ENCODE measurements at regions not wholly inside any gene's neighbourhood (a gene's known extent, or its start where the extent isn't known, plus 50 kb on each side); places are given as distances from the start of the nearest gene placed in this dataset.
"Not testable (repeated sequence)": the region's sequence is repeated elsewhere in the genome, so short reads cannot be mapped to it uniquely, and the experiment has no call there.

DNA sequence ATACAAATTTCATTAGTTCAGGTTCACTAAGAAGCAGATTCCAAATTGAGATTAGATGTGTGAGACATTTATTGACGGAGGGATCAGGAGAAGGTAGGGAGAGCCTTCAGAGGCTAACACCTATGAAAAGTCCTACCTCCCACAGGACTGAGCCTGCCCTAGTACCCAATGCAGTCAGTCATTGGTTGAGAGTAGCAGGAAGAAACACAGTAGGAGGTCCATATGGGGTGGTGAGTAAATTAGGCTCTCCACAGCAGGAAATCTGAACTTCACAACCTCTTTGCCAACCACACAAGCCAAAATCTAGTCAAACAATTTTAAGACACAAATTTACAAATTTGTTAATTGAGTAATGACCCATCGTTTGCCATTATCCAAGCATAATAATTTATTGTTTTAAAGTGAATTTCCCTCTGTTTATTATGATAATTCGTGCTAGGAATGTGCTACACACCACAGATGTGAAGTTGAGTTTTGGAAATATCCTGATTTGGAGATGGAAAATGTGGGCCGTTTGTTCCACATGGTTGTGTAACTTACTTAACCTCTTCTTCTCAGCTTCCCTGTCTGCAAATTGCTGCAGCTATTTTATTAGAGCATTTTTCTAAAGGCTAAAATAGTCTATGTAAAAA is 542.1 kb downstream of the ETS1 start:
- no peak for DNase-seq (ENCODE audit: low spot score)
- intact Hi-C loops (cut with DNase I): no loop called here

DNA sequence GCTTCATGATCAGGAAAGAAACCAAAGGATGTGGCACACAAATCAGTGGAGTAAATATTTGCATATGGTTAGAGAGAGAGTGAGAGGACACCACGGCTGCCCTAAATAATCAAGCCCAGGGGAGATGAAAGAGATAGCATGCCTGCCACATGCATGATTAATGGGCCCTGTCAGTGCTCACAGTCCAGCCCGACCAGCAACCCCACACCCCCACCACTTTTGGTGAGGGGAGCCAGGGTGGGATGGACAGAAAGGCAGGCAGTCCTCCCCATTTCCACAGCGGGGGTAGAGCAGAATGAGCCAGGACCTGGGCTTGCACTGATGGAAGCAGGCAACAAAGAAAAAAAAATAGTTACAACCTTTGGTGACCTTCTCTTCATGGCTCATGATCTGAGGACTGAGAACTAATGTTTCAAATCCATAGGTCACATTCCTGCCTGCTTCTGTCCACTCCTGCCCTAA is 545.0 kb downstream of the ETS1 start:
- intact Hi-C loops (cut with DNase I): no loop called here
- DNase-seq (ENCODE audit: low spot score): no peak

DNA sequence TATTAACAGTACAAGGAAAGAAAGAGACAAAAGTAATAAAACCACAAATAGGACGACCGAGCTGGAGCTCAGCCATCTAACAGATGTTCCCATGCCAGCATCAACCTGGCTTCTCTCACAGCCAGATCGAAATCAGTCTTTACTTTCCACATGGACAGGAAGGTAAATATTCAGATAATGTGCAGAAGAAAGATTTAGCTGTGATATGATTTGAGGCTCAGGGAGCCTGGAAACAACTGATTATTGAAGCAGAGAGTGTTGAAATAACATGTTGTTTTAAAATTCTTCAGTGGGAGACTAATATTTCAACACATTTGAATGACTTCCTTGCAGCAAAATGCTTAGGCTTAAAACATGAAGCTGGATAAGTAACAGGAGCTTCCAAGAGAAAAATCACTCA is 546.8 kb downstream of the ETS1 start:
- intact Hi-C loops (cut with DNase I): no loop called here

DNA sequence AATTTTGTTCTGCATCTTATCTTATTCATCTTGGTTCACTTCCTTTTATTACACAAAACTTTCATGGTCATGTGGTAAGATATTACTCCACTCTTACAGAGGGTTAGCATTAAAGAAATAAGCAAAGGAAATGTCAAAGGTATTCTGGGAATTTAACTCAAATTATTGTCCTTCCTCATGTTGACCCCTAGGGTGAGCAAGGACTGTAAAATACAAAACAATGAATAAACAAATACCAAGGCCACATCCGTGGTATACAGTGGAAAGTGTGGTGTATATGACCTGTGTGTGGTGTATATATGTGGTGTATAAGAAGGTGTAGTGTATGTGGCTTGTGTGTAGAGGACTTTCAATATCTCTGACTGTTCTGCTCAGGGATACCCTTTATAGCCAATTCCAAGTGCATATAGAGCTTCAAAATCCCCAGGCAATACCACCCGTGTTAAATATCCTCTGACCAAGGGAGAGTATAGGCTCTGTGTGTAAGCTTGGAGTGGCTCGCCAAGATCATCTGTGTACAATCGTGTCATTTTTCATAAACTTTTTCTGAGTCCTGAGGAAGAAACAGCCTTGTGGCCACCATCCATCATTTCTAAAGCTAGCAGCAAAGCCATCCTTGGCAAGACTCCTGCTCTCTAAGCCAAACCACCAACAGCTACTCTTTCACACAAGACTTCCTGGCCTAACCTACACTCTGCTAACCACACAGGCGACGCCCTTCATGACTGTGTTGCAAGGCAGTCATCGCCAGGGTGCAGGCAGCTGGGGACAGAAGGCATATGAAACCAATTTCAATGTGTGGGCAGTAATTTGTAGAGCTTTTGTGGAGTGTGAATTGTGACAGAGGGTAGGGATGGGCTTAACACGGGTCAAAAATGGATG is 548.0 kb downstream of the ETS1 start:
- intact Hi-C loops (cut with DNase I): no loop called here
- DNase-seq (ENCODE audit: low spot score): peak; percentile 84

More for the DNA sequence above, 546.8 kb downstream of the ETS1 start:
- no peak for DNase-seq (ENCODE audit: low spot score)

DNA sequence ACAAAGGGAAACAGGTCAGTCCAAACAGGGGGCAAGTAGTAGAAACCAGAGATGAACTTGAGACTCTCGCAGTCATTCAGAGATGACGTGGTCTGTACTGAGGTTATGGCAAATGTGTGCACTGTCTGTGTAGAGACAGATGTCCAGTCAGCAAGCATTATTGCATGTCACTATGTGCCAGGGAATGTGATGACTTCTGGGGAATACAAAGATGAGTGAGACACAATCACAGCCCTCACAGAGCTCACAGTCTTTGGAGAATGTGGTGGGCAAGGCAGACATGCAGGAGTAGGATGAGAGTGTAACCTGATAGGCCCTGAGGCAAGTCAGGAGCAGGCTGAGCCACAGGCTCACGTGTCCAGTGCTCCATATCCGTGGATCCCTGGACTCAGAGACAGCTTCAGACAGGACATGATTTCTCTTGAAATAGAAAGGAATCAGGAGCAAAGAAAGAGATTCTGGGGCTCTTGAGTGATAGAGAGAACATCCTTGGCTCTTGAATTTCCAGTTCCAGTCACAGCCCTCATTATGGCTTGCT is 550.7 kb downstream of the ETS1 start:
- DNase-seq (ENCODE audit: low spot score): no peak
- intact Hi-C loops (cut with DNase I): no loop called here

DNA sequence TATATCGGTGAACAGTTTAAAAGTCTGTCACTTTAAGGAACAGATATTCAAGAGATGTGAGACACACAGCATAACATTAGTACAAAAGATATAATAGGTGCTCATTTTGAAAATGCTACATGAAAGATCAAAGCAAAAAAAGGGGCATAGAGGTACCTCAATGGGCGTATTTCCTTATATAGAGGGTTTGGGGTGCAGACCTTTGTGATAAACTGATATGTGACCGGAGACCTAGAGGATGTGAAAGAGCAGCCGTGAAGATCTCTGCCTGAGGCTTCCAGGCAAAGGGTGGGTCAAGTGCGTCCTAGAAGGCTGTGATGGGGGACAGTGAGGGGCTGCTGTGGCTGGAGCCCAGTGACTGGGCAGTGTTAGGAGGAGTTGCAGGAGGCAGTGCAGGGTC is 551.4 kb downstream of the ETS1 start:
- intact Hi-C loops (cut with DNase I): no loop called here
- DNase-seq (ENCODE audit: low spot score): no peak

DNA sequence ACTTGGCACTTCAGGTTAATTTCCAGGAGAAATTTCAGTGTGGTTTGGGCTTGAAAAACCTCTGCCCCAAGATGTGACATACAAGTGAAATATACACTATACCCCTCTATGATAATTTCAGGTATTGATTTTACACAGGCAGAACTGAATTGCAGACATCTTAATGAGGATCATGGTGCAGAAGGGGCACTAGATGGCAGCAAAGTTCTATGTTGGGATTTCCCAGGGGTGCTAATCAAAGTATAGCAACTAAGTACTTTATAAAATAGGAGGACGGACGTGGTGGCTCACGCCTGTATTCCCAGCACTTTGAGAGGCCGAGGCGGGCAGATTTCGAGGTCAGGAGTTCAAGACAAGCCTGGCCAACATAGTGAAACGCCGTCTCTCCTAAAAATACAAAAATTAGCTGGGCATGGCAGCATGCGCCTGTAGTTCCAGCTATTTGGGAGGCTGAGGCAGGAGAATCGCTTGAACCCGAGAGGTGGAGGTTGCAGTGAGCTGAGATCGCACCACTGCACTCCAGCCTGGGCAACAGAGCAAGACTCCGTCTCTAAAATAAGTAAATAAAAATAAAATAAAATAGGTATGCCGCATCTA is 555.7 kb downstream of the ETS1 start:
- DNase-seq (ENCODE audit: low spot score); intact Hi-C loops (cut with DNase I): not testable (repeated sequence)

DNA sequence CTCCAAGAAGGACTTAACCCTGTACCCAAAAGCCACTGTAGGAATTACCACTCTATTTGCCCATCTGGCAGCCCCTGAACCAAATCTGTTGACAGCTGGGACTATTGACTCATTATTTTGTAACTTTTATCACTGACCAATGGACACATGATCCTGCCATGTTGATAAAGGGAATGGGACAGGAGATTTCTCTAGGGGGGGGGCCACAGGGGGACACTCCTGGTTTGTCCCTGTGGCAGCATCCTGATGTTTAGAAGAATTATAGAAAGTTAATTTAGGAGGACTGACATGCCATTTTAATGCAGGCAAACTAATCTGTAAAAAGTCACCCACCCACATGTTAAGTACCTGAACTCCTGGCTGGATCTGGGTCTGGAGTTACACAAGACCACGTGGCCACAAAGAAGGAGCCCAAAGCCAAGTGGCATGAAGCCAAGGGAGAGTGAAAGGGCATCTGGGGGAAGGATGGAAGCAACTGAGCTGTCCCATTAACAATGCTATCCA is 558.1 kb downstream of the ETS1 start:
- no peak for DNase-seq (ENCODE audit: low spot score)
- intact Hi-C loops (cut with DNase I): no loop called here

DNA sequence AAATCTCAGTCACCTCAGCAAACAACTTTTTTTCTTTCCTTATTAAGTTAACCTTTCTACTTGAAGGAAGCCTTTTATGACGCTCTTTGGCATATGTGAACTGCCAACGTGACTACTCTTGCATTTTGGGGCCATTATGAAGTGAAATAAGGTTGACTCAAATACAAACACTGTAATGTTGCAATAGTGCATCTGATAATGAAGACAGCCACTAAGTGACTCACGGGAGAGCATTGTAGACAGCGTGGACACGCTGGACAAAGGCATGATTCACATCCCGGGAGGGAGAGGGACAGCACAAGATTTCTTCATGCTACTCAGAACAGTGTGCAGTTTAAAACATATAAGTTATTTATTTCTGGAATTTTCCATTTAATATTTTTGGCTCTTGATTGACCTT is 560.8 kb downstream of the ETS1 start:
- no peak for DNase-seq (ENCODE audit: low spot score)
- intact Hi-C loops (cut with DNase I): no loop called here

DNA sequence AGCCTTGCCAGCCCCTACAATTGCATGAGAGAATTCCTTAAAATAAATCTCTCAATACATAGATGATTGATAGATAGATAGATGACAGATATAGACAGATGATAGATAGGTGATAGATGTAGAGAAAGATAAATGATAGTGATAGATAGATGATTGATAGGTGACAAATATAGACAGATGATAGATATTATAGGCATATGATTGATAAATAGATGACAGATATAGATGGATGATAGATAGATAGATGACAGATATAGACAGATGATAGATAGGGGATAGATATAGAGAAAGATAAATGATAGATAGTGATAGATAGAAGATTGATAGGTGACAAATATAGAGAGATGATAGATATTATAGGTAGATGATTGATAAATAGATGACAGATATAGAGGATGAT is 564.6 kb downstream of the ETS1 start:
- intact Hi-C loops (cut with DNase I): no loop called here
- DNase-seq (ENCODE audit: low spot score): no peak

DNA sequence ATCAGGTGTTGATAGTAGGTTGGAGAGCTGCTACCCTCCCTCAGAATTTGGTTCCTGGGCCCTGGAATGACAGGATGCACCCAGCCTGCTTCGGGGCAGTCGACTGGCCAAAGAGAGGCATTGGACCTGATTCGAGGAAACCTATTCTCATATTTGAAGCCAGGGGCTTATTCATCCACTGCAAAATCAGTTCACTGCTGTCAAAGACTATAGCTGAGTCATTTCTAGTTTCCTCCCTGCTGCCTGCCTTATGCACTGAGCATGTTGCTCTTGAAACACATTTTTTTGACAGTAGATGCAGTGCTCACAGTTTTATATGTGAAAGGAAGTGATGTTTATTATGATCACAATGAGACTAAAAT is 565.4 kb downstream of the ETS1 start:
- no peak for DNase-seq (ENCODE audit: low spot score)
- intact Hi-C loops (cut with DNase I): no loop called here

DNA sequence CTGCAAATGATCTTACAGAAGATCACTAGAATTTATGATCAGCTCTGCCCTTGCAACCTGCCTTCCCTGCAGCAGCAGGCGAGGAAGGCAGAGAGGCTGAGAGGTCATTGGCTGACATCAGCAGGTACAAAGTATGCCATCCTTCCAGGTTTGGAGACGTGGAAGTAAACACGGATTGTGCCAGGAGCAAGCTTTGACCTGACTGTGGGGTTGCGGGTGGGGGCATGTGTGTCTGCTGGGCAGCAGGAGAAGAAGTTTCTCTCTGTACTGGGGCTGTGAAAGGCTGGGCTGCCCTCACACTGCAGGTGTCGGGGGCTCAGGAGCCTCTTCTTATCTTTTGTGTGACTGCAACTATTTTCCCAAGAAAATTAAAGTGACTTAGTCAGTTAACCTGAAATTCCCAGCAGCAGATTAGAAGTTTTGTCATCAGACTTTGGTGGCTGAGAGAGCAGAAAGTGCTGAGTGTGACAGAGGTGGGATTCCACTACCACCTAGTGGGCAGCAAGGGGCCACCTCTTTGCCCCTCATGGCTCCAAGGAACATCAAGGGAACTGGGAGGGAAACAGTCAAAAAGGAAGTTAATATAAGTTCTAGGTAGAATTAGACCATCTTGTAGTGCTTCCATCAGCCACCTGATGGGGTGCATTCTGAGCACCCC is 565.9 kb downstream of the ETS1 start:
- no peak for DNase-seq (ENCODE audit: low spot score)
- intact Hi-C loops (cut with DNase I): no loop called here

DNA sequence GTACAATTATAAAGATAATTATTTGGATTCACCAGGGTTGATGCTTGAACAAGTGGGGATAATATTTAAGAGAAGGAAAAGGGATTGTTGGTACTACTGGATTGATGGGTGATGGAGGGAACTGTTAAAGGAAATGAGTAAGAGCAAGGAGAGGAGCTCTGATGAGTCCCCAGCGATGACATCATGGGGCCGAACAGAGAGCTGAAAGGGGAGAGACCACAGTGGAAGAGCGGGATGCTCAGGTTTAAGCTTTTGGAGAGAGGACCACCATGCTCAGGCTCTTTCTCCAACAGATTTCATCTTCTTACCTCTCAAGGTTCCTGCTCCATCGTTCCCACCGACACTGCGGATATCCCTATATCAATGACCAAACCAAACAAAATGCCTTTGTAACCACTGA is 568.7 kb downstream of the ETS1 start:
- intact Hi-C loops (cut with DNase I): no loop called here
- no peak for DNase-seq (ENCODE audit: low spot score)

DNA sequence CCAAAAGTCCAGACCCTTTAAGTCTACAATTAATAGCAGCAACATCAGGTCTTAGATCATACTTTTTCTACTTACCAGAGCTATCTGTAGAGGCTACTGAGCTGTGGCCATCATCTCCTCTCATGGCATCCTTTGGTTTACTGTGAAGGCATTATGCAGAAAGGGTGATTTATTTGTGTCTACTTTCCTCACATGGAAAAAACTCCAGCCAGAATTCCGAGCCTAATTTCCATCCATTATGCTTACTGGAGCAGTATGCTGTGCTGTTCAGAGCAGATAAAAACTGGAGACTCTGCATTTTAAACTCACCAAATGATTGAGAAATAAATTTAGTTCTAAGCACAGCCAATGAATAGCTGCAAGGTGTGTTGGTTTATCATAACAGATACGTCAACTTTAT is 581.8 kb downstream of the ETS1 start:
- no peak for DNase-seq (ENCODE audit: low spot score)
- intact Hi-C loops (cut with DNase I): no loop called here

DNA sequence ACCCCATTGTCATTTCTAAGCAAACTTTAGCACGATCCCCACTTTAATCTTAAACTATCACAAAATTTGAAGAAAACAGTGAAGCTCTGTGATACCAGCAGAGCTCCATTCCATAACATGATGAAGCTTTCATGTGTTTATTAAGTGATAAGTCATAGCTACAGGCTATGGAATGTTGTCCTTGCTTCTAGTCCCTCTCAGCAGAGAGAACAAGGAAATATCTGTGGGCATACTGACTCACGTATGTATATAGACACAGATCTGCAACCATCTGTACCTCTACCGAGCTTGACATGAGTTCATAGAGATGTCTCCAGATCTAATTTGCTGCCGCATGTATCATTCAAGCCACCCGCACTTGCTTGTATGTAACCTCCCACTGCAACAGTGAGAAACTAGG is 588.9 kb downstream of the ETS1 start:
- DNase-seq (ENCODE audit: low spot score): no peak

DNA sequence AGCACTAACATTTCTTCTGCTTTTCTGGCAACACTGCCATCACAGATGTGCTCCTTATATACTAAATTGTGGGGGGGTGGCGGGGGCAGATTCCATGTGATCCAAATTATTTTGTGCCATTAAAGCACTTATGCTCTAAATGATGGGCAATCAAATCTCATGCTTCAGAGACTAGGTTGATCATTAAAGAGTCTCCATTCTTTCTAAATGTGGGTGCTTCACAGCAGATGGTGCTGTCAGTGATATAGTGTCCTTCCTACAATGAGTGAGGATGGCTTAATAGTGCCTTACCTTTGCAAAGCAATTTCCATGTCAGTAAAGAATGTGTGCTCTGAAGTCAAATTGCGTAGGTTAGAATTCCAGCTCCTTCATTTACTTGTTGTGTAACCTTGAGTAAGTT is 589.8 kb downstream of the ETS1 start:
- DNase-seq (ENCODE audit: low spot score): no peak
- intact Hi-C loops (cut with DNase I): no loop called here

More for the DNA sequence above, 588.9 kb downstream of the ETS1 start:
- intact Hi-C loops (cut with DNase I): no loop called here

DNA sequence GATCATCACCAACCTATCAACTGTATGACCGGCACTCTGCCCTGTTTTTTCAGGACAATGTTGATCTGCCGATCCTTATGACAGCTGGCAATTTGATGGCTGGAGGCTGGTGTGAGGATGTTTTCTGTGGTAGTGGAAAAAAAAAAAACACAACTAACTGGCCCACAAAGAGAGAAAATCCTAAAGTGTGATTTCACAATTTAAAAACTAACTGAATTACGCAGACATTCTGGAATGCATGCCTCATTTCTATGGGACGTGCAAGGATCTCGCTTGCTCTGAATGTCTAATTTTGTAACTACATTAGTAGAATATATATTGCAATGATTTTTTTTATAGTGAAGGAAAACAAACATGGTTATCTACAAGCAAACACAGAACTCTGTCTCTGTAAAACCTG is 590.5 kb downstream of the ETS1 start:
- DNase-seq (ENCODE audit: low spot score): no peak
- intact Hi-C loops (cut with DNase I): no loop called here

DNA sequence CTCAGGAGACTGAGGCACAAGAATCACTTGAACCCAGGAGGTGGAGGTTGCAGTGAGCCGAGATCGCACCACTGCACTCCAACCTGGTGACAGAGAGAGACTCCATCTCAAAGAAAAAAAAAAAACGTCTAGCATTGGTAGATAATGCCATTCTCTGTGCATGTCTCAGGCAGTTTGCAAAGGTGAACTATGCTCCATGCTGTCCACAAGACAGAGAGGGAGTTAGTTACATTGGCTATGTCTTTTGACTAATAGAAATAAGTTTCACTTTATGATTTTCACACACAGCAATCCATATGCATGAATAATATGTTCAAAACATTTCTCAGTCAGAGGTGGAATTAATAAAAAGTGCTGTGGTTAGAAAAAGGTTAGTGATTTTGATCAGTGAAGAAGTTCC is 591.4 kb downstream of the ETS1 start:
- intact Hi-C loops (cut with DNase I): no loop called here
- no peak for DNase-seq (ENCODE audit: low spot score)

DNA sequence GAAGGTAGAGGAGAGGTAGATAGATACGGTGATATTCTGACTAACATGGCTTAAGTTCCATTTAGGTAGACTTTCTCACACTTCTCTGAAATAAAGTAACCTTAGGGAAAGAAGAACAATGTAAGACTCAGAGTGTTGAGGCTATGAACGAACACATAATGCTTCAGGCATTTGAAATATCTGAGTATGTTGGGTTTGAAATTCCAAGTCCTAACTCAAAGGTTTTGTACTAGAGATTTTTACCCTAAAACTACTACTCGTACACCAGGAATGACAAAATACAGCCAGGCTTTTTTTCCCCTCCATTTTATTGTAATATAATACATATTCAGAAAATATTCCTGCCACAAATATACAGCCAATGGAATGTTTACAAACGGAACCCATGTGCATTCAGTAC is 592.6 kb downstream of the ETS1 start:
- intact Hi-C loops (cut with DNase I): no loop called here
- DNase-seq (ENCODE audit: low spot score): no peak

DNA sequence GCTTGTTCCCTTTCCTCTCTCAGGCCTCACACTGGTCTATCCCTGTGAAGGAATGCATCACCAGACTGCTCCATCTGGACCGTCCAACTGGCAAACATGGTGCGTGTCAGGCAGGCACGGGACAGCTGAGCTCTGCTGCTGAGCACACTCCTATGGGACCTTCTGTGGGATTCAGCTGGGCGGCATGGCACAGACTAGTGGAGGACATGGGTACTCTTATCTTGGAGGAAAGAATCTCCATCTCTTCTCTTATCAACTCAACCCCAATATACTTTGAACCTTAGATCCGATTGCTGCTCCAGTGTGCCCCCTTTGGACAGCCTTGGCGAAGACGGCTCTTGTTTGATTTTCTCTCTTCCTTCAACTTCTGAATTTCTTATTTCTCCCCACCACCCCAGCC is 593.6 kb downstream of the ETS1 start:
- intact Hi-C loops (cut with DNase I): no loop called here
- no peak for DNase-seq (ENCODE audit: low spot score)
